ENCODE measurements at regions not wholly inside any gene's neighbourhood (a gene's known extent, or its start where the extent isn't known, plus 50 kb on each side); places are given as distances from the start of the nearest gene placed in this dataset.
"Not testable (repeated sequence)": the region's sequence is repeated elsewhere in the genome, so short reads cannot be mapped to it uniquely, and the experiment has no call there.

DNA sequence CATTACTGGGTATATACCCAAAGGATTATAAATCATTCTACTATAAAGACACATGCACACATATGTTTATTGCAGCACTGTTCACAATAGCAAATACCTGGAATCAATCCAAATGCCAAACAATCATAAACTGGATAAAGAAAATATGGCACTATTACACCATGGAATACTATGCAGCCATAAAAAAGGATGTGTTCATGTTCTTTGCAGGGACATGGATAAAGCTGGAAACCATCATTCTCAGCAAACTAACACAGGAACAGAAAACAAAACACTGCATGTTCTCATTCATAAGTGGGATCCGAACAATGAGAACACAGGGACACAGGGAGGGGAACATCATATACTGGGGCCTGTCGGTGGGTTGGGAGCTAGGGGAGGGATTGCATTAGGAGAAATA is 591.7 kb downstream of the TBL1XR1 start:
- not testable (repeated sequence) for DNase-seq (ENCODE audit: extremely low read depth in 1 of 11, low read depth in 9 of 11, low spot score in 4 of 11)

DNA sequence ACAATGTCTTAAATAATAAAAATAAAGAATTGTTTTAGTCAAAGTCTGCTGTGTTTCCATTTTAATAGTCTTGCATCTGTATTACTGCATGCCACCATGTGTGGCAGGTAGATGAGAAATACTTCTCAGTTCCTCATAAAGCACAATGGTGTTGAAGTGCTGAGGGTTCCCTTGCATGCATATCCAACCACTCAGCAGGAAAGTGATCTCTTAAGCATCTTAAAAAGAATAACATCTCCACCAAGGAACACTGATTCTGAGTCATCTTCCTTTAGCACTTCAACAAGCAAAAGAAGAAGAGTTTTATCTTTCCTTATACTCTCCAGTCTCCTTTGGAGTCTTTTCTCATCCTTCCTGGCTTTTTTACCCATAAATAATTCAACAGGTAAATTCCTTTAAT is 602.0 kb downstream of the TBL1XR1 start:
- no peak for DNase-seq (ENCODE audit: extremely low read depth in 1 of 11, low read depth in 9 of 11, low spot score in 4 of 11)

DNA sequence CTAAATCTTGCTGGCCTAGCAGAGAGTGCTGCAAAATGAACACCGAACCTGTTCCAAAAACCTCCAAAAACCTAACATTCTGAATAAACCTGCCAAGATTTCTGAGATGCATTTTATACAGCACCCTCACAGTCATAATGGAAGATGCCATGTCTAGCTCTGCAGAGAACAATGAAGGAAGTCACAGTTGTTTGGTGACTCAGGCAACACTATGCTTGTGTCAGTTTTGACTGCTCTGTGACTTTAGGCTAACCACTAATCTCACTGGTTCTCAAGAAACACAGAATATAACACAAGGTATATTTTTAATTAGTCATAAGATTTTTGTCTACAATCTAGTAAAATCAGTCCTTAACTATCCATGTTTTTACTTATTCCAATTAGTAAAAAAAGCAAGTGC is 606.6 kb downstream of the TBL1XR1 start:
- DNase-seq (ENCODE audit: extremely low read depth in 1 of 11, low read depth in 9 of 11, low spot score in 4 of 11): no peak

DNA sequence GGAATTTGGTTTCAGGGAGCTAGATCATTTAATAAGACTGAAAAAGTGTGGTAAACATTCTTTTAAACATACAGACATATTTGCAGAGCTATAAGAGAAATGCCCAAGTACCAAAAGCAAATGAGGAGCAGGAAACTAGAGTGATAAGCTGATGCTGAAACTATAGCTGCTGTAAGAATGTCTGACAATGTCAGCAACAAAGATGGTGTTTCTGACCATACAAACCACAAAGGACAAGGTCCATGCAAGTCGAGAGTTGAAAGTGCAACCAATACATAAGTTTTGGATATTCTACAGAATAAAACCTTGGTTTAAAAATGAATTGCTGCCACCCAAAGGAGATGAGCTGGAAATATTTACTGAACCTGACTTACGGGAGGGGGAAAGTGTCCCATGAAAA is 610.2 kb downstream of the TBL1XR1 start:
- DNase-seq (ENCODE audit: extremely low read depth in 1 of 11, low read depth in 9 of 11, low spot score in 4 of 11): no peak

DNA sequence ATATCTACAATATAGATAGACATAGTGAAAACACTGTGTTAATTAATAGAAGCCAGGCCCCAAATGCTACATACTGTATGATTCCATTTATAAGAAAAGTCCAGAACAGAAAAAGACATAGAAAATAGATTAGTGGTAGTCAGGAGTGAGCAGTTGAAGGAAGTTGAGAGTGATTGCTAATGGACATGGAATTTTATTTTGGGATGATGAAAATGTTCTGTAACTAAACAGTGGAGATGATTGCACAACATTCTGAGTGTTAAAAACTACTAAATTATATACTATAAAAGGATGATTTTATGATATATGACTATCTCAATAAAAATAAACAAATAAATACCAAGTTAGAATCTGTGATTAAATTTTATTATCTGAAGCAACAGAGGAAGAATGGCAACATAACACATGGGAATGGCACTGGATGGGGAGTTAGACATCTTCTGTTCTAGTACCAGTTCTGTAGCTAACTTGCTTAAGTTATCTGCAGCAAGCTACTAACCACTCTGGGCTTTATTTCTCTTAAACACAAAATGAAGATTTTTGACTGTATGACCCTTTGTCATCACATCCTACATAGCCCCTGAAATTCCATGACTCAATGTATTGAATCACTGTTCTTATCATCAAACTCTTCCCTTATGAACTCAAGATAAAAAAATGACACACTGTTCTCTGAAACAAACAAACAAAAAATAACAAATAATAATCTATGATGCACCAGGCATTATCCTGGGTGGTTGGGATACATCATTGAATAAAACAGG is 612.7 kb downstream of the TBL1XR1 start:
- no peak for DNase-seq (ENCODE audit: extremely low read depth in 1 of 11, low read depth in 9 of 11, low spot score in 4 of 11)

DNA sequence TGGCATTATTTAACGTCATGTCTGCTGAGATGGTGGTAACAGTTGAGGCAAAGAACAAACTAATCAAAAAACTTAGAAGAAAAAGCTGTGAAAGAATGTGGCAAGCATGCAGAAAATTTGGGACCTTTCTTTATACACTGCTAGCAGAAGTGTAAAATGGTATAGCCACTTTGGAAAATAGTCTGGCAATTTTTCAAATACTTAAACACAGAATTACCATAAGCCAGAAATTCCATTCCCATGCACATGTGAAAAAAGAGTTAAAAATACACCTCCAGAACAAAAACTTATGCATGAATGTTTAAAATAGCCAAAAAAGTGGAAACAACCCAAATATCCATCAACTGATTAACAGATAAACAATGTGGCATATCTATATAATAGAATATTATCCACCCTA is 613.3 kb downstream of the TBL1XR1 start:
- DNase-seq (ENCODE audit: extremely low read depth in 1 of 11, low read depth in 9 of 11, low spot score in 4 of 11): no peak

DNA sequence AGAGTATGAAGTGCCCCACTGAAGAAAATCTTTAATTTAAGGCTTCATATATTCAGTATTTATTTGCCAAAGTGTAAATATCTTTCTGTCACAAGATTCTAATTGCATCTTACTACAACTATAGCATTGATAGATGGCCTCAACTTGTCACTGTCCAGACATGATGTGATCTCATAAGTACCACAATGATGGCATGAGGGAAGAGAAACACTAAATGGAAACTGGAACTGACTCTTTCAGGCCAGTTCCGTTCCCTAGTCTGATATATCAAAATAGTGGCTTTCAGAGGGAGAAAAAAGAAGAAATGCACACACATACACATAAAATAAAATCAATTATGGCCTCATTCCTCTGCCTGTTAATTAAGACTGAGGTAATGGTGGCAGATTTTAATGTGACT is 615.7 kb downstream of the TBL1XR1 start:
- DNase-seq (ENCODE audit: extremely low read depth in 1 of 11, low read depth in 9 of 11, low spot score in 4 of 11): no peak

DNA sequence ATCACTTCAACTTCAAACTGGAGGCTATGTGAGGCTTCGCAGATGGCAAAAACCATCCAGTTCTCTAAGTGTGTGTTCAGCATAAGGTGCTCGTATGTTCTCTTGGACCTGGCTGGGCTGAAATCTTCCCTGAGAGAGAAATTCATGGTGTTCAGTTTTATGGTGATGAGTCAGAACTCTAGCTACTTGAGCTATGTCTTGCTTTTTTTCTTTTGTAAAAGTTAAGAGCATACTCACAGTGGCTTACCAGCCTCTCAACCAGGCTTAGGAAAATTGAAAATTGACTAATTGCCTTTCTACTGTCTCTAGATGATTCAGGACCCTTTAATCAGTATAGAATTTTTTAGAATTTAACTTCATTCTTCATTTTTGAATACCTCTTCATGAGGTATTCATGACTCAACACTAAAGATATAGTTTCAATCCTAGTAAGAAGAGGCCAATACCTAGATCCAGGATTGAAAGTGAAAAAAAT is 617.5 kb downstream of the TBL1XR1 start:
- DNase-seq (ENCODE audit: extremely low read depth in 1 of 11, low read depth in 9 of 11, low spot score in 4 of 11): no peak

DNA sequence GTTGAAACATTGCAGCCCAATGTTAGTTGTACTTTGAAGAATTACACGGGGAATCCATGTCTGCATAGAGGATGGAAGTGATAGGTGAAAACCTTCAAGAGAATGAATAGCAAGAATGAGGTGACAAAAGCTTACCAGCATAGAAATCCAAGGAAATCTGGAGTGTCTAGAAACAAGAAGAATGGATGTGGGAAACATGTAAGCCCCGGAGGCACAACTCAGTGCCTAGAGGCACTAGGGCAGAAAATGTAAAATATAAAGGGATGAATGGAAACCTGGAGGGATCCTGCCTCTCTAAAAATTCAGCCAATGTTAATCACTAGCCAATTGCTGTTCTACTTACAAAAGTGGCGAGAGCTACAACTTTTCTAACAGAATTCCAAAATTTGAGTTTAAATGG is 619.0 kb downstream of the TBL1XR1 start:
- no peak for DNase-seq (ENCODE audit: extremely low read depth in 1 of 11, low read depth in 9 of 11, low spot score in 4 of 11)

DNA sequence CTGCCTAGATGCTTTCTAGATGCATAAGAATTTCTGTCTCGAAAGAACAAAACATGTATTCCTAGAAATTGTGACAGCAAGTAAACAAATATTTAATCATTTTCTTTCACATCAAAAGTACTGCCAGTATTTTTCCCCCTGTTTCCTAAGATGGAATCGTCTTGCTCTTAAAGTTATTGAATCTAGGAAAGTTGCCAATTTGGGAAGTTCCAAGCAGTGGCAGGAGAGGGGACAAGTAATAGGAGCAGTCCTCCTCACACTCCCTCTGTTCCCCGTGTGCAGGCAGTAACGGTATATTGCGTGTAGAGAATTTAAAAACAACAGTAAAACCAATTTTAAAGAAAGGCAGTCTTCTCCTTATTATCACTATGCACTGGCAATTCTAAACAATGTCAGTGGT is 619.8 kb downstream of the TBL1XR1 start:
- DNase-seq (ENCODE audit: extremely low read depth in 1 of 11, low read depth in 9 of 11, low spot score in 4 of 11): no peak

DNA sequence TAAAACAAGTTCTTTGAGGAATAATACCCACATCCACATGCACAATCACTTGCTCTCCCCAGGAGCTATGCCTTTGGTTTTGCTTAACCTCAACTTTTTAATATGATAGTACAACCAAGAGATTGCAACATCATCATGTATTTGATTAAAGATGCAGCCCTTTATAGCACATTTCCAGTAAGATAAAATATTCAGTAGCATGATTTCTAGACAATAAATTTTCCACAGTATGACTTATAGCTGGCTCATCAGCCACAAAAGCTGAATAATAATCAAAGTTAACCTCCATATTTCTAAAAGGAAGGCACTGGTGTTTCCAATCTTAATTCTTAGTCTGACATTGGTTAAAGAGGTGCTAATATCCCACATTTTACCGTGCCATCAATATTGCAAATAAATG is 622.5 kb downstream of the TBL1XR1 start:
- no peak for DNase-seq (ENCODE audit: extremely low read depth in 1 of 11, low read depth in 9 of 11, low spot score in 4 of 11)

DNA sequence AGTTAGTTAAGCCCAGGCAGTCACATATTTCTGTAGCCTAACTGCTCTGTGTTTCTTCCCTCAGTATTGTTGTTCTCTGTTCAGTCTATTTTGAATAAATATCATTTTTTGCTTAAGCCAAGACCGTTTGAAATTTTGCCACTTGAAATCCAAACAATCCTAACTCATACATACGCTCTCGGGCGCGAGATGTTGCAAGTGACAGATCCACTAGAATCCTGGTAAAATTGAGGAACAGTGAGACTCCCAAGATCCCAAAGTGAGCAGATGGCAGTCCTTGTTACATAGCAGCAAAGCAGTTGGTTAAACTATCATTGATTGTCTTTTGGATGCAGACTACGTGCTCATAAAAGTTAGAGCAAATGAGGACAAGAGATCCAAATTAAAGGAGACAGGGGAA is 625.4 kb downstream of the TBL1XR1 start:
- no peak for DNase-seq (ENCODE audit: extremely low read depth in 1 of 11, low read depth in 9 of 11, low spot score in 4 of 11)

DNA sequence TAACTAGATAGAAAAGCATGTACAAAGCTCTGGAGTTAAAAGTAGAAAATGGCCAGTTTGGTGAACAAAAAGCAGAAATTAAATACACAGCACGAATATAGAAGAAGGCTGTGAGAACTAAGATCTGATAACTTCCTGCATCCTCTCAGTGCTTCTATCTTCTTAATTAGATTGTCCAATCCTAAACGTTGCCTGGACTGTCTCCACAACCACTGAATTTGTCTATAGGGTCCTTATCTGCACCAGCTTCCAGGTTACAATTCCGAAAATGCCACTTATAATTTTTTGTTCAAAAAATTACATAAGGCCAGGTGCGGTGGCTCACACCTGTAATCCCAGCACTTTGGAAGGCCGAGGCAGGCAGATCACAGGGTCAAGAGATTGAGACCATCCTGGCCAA is 626.3 kb downstream of the TBL1XR1 start:
- DNase-seq (ENCODE audit: extremely low read depth in 1 of 11, low read depth in 9 of 11, low spot score in 4 of 11): no peak

DNA sequence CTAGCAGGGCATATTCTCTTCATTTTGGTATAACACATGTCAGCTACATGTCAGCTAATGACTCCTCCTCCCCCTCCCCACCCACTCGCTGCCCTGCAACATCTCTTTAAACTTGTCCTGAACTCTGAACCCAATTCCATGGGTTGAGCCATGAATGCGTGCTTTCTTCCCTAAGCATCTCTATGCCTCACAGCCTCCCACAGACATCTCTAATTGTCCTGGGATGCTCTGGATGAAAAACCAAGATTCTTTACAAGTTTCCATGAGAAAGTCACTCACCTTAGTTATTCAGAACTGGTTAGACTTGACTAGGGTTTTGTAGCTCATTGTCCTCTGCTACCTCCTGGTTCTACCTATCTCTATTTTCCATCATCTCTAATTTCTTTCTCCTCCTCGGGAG is 629.1 kb downstream of the TBL1XR1 start:
- DNase-seq (ENCODE audit: extremely low read depth in 1 of 11, low read depth in 9 of 11, low spot score in 4 of 11): no peak

DNA sequence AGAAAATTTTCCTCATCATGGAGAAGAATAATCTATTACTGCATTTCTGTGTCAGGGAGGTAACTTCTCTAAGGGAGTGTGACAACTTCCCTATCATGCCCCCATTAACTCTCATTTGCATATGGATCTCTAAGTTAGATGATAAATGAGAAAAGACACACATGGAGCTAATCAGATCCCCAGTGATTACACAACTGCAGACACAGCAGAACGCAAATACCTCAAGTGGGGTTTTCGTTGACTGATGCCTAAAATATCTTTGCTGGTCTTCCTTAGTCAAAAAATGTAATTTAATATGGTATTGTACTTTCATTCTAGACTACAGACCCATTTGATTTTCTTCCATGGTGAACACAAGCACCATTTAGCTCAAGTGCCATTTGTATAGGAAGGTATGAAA is 630.5 kb downstream of the TBL1XR1 start:
- no peak for DNase-seq (ENCODE audit: extremely low read depth in 1 of 11, low read depth in 9 of 11, low spot score in 4 of 11)

DNA sequence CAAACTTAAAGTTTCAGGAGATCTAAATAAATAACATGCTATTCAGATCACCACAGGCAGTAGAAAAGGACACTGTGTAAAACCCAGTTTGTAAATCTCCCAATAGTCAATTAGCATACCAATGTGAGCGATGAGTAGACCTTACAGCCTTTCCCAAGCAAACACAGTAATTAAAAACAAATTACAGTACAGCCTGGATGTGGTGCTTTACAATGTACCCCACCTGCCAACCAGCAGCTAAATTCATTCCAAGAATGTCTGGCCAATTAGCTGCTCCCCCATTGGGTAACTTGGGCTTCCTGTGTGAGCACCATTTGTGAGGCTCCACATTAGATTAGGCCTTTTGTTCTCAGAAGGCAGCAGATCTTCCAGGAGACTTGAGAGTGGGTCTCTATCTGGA is 635.0 kb downstream of the TBL1XR1 start:
- DNase-seq (ENCODE audit: extremely low read depth in 1 of 11, low read depth in 9 of 11, low spot score in 4 of 11): no peak

DNA sequence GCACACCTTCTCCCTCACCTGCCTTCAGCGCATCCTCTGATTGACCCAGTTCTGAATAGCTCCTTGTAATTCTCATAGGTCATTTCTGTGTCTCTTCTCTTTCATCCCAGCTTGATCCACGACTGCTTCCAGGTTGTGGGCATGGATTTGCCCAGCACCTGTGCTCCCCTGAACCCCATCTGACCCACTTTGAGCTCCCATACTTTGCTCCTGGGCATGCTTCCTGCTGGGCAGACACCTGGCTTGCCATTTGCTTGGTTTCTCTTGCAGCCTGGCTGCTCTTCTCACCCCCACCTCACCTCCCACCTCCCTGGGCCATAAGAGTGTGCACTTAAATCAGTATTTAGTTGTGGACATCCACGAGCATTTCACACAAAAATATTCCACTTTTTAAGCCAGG is 635.5 kb downstream of the TBL1XR1 start:
- DNase-seq (ENCODE audit: extremely low read depth in 1 of 11, low read depth in 9 of 11, low spot score in 4 of 11): no peak

DNA sequence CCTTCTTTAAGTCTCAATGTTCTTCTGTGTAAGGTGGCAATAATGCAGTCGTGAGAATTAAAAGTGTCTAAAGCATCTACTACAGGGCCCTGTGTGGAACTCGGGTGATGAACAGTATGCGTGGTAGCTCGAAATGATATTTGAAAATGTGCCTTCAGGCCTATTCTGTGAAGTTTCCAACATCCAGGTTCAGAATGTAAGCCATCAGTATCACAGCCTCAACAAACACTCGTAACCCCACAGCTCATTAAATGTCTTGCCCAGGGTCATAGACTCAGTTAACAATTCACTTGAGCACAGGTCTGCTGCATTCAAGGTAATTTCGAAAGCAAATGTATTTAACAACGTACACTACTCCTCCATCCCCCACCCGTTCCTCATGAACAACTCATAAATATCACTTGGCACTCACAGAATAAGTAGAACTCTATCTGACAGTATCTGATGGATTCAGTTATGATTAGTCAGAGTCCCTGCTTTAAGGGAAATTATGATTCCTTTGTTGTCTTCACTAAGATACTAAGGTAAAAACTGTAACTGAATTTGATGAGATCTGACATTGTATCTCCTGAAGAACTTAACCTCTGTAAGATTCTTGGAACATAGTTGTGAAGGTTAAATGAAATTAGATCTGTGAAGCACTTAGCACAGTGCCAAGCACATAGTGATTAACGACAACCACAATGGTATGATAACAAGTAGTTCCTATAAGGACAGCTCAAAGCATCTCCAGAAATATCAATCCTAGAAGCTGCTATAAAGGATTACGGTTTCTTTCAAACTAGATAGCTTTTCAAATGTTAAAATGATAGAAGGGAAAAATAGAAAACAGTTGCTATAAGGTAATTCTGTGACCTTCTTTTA is 642.3 kb downstream of the TBL1XR1 start:
- peak in 5 of 11 donors; percentile 1 to 33 (median 11) for DNase-seq (ENCODE audit: extremely low read depth in 1 of 11, low read depth in 9 of 11, low spot score in 4 of 11)

DNA sequence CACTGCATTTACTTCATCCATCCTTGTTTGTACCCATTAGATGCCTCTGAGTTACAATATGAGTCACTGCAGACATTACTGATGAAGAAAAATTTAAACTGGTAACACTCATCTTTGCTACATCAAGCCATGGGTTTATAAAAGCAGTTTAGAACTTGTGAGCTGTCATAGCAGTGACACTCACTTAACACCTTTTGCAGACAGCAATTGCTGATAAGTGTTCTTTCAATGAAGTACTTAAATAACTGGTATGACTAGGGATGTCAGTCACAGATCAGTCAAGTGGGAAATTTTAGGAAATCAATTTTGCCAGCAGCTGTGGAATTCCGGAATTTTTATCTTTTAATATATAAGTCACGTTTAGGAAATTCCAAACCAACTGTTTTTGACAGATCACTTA is 643.0 kb downstream of the TBL1XR1 start:
- DNase-seq (ENCODE audit: extremely low read depth in 1 of 11, low read depth in 9 of 11, low spot score in 4 of 11): no peak

DNA sequence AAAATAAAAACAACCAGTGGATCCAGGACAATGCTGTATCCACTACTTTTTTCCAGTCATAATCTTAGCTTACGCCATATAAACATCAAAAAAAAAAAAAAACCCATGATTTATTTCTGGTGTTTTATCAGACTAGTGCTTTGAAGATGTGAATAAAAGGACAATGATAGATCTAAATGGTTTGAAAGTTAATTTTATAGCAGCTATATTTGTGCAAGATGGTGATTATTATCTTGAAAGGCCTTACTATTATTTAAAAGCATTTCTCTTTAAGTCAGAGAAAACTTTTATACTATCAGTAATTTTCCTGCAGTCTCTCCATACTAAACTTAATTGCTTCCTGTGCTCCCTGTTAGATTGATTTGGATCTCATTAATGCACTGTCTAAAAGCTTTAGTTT is 670.3 kb downstream of the TBL1XR1 start:
- DNase-seq (ENCODE audit: extremely low read depth in 1 of 11, low read depth in 9 of 11, low spot score in 4 of 11): no peak

DNA sequence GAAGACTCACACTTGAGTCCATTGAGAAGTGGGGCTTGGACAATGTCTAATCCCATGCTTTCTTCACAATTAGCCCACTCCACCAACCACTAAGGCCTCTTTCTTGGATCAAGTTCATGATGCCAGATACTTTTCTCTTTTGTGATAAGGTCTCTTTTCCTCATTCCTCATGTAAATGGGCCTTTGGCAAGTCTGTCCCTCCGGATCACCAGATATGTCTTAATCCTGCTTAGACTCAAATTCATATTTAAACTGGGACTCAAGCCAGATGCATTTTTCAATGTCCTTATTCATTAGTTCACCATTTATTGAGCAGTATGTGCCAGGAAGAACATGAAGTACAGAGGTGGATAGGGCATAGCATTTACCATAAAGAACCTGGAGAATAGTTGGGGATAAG is 671.1 kb downstream of the TBL1XR1 start:
- no peak for DNase-seq (ENCODE audit: extremely low read depth in 1 of 11, low read depth in 9 of 11, low spot score in 4 of 11)

Data from renal cortex interstitium (tissue), 11 donors.